Prostate gland (tissue), 2 donors: ENCODE measurements at regions not wholly inside any gene's neighbourhood (a gene's known extent, or its start where the extent isn't known, plus 50 kb on each side); places are given as distances from the start of the nearest gene placed in this dataset.

Source experiments
- DNase-seq: peaks from one replicate; pipeline ENCODE4 v3.0.0-alpha.2; 2019; ENCODE audit warnings: low spot score
- H3K27ac ChIP-seq, 2 donors: fragments of 200-600 bp; sonication (generic); 2 replicates each; pipeline ENCODE4 v1.5.1; 2017 to 2019
- H3K27me3 ChIP-seq: fragments of 200-600 bp; sonication (generic); replicated peaks from 2 replicates; pipeline ENCODE4 v1.5.1; 2019; ENCODE audit not compliant: insufficient read depth
- H3K36me3 ChIP-seq, 2 donors: fragments of 200-600 bp; sonication (generic); 1 replicate in 1 of 2; 2 replicates in 1 of 2; pipeline versions ENCODE4 v1.5.1 to v1.8.1; 2017 to 2019
- H3K4me1 ChIP-seq: fragments of 200-600 bp; sonication (generic); replicated peaks from 2 replicates; pipeline ENCODE4 v1.5.1; 2019
- H3K4me3 ChIP-seq, 2 donors: fragments of 200-600 bp; sonication (generic); 2 replicates each; pipeline ENCODE4 v1.5.1; 2017 to 2019
- H3K9me3 ChIP-seq: fragments of 200-600 bp; sonication (generic); 2 replicates; pipeline ENCODE4 v1.5.1; 2017
- POLR2A ChIP-seq: fragments of 450-650 bp; IDR thresholded peaks from one replicate; pipeline ENCODE4 v1.6.1; 2016; ENCODE audit warnings: antibody characterized with exemption, mild to moderate bottlenecking
- POLR2AphosphoS5 ChIP-seq: sonication (generic); formaldehyde crosslinking; IDR thresholded peaks from one replicate; pipeline ENCODE4 v1.6.1; 2017; ENCODE audit warnings: antibody characterized with exemption
- WGBS: methylation state at CpG from one replicate; pipeline ENCODE4 v1.1.5; 2018; 5-methylcytosine and 5-hydroxymethylcytosine counted together
- intact Hi-C: fragments of 100-400 bp; cut with DNase I; formaldehyde crosslinking; loops from one replicate; pipeline ENCODE4 v1.14.2; 2022
- TF ChIP-seq, protein P1 (sequence below), 4 experiments: fragments of 200-600 bp in 2 of 4; fragments of 450-650 bp in 2 of 4; sonication (generic) in 2 of 4; IDR thresholded peaks; 1 replicate in 3 of 4; 2 replicates in 1 of 4; pipeline ENCODE4 v1.5.1; 2016 to 2019; ENCODE audit warnings: antibody characterized with exemption in 4 of 4, mild to moderate bottlenecking in 2 of 4, moderate library complexity in 2 of 4

GRCh38 chr21:24759348-24760075, 847.8 kb downstream of the MRPL39 start:
- TF ChIP-seq POLR2AphosphoS5 (no peak), POLR2A (no peak)
- TF ChIP-seq, protein P1, sequence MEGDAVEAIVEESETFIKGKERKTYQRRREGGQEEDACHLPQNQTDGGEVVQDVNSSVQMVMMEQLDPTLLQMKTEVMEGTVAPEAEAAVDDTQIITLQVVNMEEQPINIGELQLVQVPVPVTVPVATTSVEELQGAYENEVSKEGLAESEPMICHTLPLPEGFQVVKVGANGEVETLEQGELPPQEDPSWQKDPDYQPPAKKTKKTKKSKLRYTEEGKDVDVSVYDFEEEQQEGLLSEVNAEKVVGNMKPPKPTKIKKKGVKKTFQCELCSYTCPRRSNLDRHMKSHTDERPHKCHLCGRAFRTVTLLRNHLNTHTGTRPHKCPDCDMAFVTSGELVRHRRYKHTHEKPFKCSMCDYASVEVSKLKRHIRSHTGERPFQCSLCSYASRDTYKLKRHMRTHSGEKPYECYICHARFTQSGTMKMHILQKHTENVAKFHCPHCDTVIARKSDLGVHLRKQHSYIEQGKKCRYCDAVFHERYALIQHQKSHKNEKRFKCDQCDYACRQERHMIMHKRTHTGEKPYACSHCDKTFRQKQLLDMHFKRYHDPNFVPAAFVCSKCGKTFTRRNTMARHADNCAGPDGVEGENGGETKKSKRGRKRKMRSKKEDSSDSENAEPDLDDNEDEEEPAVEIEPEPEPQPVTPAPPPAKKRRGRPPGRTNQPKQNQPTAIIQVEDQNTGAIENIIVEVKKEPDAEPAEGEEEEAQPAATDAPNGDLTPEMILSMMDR (IDR thresholded peaks at IDR 0.05): no peak
- Histone ChIP-seq H3K27me3 (no peaks in the 10 kb centered on the region), H3K36me3 (no peaks in the 10 kb centered on the region), H3K27ac (no peak overlapping the region), H3K4me1 (no peaks in the 10 kb centered on the region), H3K4me3 (no peak overlapping the region), H3K9me3 (no peaks in the 10 kb centered on the region)
- WGBS: 57% methylated on average over 3 of the region's 3 CpGs
- intact Hi-C loops: no loop called here
- DNase-seq: no peak

GRCh38 chr21:24738063-24738462, 869.2 kb downstream of the MRPL39 start:
- DNase-seq: no peak
- no peaks in the 10 kb centered on the region for H3K4me1 ChIP-seq
- H3K4me3 ChIP-seq: no peak overlapping the region
- intact Hi-C loops: no loop called here
- no peaks in the 10 kb centered on the region for H3K27me3 ChIP-seq
- H3K27ac ChIP-seq: no peak overlapping the region
- no peaks in the 10 kb centered on the region for H3K9me3 ChIP-seq
- 46% methylated on average over 8 of the region's 8 CpGs for WGBS
- TF ChIP-seq POLR2A (no peak), POLR2AphosphoS5 (no peak)
- TF ChIP-seq, protein P1 (IDR thresholded peaks at IDR 0.05): no peak
- no peaks in the 10 kb centered on the region for H3K36me3 ChIP-seq

- WGBS: 12% methylated on average over 5 of the region's 5 CpGs
- H3K27me3 ChIP-seq: no peaks in the 10 kb centered on the region
- peak; percentile 35 for DNase-seq
These were observed 869.9 kb downstream of the MRPL39 start for GRCh38 chr21:24737296-24737850.

GRCh38 chr21:24730661-24731060, 876.6 kb downstream of the MRPL39 start:
- TF ChIP-seq POLR2AphosphoS5 (no peak), POLR2A (no peak)
- TF ChIP-seq, protein P1 (IDR thresholded peaks at IDR 0.05): no peak
- H3K9me3 ChIP-seq: no peaks in the 10 kb centered on the region
- H3K4me3 ChIP-seq: no peak overlapping the region
- no peaks in the 10 kb centered on the region for H3K36me3 ChIP-seq
- H3K27ac ChIP-seq: no peak overlapping the region
- intact Hi-C loops: no loop called here
- no peak for DNase-seq
- no peaks in the 10 kb centered on the region for H3K27me3 ChIP-seq
- WGBS: 67% methylated on average over 1 of the region's 1 CpG
- H3K4me1 ChIP-seq: no peaks in the 10 kb centered on the region

More at GRCh38 chr21:24737296-24737850, 869.9 kb downstream of the MRPL39 start:
- no peak for TF ChIP-seq POLR2A
- TF ChIP-seq POLR2AphosphoS5: peak; percentile 46
- intact Hi-C loops: no loop called here
- Histone ChIP-seq H3K36me3 (no peaks in the 10 kb centered on the region), H3K27ac (no peak overlapping the region), H3K4me3 (no peak overlapping the region), H3K9me3 (no peaks in the 10 kb centered on the region), H3K4me1 (no peaks in the 10 kb centered on the region)

- no peak for DNase-seq
- Histone ChIP-seq H3K36me3 (no peaks in the 10 kb centered on the region), H3K27ac (no peak overlapping the region), H3K27me3 (no peaks in the 10 kb centered on the region), H3K4me3 (no peak overlapping the region), H3K9me3 (no peaks in the 10 kb centered on the region), H3K4me1 (no peaks in the 10 kb centered on the region)
- 84% methylated on average over 3 of the region's 3 CpGs for WGBS
- intact Hi-C loops: no loop called here
- no peak for TF ChIP-seq POLR2A
These were observed 877.7 kb downstream of the MRPL39 start for GRCh38 chr21:24729568-24729967.
